NCI-H2107 treated with DMSO at 0.1 percent for 48 hours (cell line): ENCODE measurements at regions not wholly inside any gene's neighbourhood (a gene's known extent, or its start where the extent isn't known, plus 50 kb on each side); places are given as distances from the start of the nearest gene placed in this dataset.

Source experiments
- DNase-seq: peaks from one replicate; lab custom pipeline; 2025; ENCODE audit not compliant: unreplicated experiment; lab: John Stamatoyannopoulos, UW

DNA sequence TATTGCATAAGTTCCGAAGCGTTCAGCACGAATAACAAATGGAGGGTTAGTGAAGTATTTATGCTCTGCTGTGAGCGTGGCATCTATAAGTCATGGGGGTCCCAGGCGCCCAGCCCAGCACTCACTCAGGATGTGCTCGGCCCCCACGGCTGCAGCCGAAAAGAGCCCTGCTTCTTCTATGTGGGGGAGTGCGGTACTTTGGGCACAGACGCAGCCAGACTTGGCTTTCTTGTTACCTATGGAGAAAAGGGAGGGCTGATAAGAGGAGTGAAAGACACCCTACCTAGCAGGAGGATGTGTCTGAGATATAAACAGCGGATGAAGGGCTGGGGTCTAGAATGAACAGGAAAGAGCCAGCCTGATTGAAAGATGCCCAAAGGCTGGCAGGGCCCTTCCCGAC lies 51.4 kb downstream of the MRPL36 start:
- no peak for DNase-seq

DNA sequence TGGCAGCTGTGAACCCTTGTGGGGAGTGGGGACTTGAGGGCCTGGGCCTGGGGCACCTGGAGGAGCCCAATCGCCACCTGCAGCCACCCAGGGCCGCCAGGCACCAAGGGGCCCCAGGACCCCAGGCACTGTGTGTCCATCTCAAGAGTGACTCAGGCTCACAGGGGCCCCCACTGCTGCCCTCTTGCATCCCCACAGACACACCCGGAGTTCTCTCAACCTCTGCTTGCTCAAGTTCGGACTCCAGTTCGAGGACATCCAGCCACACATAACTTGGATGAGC lies 51.9 kb downstream of the MRPL36 start:
- no peak for DNase-seq

DNA sequence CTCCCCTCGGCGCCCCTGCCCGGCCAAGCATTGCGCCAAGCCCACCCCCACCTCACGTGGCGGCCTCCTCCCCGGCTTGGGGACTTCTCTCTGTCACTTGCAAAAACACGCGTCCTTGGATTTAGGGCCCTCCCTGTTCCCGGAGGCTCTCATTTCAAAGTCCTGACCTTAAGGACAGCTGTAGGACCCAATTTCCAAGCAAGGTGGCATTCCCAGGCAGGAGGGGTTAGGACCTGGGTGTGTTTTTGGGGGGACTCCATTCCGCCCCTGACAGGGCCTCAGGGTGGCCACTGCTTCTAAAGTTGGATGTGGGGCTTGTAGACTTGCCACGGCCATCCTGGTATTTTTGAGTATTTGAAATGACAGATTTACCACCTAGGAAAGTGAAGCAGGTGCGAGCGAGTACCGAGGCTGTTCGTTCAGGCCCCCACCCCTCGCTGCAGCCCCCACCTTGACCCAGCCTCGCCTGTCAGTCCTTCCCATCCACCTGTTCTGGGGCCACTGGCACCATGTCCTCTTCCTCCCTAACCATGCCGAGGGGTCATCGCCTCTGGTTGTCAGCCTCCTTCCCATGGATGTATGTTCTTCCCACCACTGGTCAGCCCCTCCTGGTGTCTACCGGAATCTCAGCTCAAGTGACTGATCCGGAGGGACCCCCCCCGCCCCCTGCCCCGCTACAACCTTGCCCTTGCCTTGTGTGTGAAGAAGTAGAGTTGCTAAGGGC lies 52.4 kb downstream of the MRPL36 start:
- no peak for DNase-seq

DNA sequence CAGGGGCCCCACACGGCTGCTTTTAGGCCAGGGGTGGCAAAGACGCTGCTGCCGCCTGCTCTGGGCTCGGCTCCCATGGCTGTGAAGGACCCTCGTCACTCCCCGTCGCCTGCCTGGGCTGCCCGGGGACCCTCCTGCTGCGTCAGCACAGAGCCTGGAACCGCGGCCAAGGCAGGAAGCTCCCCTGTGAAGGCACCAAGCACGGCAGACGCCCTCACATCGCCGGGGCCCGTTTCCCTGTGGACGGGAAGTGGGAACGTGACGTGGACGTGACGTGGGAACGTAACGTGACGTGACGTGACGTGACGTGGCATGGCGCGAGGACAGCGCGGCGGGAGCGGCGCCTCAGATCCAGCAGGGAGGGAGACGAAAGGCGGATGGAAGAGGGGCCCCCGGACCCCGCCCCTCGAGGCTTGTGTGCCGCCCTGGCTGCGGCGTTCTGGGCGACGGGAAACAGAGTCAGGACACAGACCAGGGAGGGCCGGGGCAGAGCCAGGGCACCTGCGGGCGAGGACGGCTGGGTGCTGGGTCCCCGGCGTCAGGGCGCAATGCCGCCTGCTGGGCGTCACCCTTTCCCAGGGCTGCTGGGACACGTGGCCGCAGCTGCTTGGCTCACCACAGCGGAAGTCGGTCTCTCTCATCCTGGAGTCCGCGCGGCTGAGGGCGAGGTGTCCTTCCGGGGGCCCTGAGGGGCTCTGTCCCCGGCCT lies 53.1 kb downstream of the MRPL36 start:
- DNase-seq, result no peak

DNA sequence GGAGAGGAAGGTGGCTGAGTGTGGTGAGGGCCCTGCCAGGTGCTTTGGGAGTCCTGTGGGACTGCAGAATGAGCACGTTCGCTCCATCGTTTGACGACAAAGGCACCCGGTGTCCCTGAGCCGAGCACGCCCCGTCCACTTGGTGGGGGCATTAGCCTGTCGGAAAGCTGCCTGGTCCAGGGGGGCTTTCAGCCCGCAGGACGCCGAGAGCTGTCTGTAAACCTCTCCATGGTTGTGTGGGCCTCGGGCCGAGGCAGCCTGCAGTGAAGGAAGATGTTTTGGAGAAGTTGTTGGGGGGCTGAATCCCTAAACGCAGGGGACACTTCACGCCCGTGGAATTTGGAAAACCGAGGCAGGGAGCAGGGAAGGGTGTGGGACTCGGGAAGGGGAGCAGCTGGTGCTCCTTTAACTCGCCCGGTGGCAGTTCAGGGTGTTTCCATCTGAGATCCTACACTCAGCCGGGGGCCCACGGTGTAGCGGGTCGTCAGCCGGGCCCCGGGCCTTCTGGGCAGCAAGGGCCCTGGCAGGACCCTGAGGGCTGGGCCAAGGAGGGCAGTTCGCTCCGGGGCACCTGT lies 53.8 kb downstream of the MRPL36 start:
- no peak for DNase-seq

DNA sequence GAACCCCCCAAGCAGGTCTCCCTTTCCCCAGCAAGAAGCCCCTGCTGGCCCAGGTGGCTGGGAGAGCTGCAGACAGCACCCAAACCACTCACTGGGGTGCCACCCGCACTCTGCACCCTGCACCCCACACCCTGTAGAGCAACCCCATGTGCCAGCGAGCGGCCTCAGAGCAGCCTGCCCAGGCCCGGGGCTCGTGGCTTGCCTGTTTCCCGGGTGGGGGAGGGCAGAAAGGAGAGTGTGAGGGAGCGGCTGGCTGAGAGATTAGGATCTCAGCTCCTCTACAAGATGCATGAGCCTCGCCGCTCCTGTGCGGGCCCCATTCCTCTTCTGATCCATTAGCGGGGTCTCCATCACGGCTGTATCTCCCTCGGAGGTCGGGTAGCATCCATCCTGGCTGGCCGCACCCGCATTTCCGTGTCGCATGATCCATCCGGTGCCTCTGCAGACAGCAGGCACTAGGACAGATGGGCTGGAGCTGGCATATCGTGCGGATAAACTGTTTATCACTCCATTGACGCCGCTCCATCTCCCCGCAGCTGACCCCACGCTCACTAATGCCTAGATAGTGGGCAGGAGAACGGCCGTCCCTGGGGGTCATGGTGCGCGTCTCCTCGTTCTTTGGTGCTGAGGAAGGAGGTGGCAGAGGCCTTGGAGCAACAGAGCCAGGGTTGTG lies 54.4 kb downstream of the MRPL36 start:
- DNase-seq, result no peak

DNA sequence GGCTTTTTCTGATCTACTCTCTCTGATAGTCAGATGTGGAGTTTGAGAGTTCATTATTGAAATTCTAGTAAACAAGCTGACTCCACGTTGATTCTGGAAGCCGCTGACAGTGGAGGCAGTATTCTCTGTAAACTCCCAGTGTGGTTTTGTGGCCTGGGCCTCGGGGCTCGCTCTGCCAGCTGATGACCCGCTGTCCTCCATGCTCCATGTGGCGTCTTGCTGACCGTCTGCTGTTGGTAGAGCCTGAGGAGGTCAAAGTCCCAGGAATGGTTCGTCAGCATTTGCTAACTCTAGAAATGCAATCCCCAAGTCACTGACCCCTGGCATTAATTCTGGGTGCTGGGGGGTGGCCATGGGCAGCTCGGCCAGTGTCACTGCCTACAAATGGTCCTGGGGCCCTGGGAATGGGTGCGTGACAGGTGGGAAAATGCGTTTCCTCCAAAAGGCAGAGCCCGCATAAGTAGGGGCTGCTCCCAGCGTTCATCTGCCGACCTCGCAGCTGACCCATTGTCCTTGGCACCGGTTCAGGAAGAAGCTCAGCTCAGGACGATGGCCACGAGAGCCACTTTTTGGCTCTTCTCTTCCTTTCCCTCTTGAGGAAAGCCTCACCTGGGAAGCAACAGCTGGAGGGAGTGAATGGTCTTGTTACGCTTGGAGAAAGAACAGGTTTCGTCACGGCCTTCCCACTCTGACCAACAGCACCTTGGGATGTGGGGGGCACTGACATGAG lies 55.1 kb downstream of the MRPL36 start:
- no peak for DNase-seq

DNA sequence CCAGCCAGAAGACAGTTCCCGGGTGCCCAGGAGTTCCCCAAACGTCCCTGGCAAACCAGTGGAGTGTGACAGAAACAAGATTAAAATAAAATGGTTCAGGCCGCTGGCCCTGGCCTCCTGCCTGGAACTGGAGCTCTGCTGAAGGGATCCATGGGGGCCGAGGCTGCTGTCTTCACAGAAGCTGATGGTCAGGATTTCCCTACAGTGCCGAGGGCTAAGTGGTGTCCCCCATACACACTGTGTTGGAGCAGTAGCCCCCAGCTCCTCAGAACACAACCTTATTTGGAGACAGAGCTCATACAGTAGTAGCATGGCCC lies 55.9 kb downstream of the MRPL36 start:
- no peak for DNase-seq

DNA sequence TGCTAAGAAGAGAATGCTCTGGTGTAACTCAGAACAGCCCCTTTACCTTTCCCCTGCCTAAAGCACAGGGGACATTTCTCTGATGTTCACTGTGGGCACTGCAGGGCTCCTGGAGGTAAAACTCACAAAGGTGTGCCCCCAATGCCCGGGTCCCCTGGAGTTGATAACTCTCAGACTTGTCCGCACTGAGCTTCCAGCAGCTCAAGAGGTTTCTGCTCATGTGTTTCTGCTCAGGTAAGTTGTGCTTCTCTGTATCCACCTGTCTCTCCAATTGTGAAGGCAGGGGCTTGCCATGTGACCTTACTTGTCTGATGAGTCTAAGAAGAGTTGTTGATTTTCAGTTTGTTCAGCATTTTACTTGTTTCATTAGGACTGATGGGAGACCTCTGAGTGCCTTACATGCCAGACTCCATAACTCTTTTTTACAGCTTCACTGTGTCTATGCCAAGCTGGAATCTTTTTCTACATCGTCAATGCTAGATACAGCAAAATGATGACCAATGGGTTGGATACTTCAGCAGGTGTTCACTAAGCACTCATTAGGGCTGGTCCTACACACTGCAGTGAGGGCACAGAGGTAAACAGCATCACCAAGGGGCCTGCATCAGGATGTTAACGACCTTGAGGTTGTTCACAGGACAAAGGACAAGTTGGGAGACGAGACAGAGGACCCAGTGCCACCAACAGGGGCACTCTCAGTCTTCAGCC lies 56.4 kb downstream of the MRPL36 start:
- DNase-seq, result no peak

DNA sequence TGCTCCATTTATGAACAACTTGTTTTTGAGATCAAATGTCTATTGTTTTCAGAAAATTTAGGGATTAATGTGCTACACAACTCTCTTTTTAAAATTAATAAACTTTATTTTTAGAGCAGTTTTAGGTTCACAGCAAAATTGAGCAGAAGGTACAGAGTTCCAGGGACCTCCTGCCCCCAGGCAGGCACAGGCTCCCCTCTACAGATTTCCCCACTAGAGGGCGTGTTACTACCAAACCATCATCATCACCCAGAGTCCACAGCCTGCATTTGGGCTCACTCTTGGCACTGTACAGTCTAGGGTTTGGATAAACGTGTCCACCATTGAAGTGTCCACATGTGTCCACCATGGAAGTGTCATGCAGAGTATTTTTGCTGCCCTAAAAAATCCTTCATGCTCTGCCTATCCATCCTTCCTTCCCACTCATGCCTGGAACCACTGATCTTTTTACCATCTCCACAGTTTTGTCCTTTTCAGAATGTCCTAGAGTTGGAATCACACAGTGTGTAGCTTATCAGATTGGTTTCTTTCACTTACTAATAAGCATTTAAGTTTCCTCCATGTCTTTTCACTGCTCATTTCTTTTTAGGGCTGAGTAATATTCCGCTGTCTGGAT lies 61.7 kb downstream of the MRPL36 start:
- DNase-seq, result peak; percentile 14

DNA sequence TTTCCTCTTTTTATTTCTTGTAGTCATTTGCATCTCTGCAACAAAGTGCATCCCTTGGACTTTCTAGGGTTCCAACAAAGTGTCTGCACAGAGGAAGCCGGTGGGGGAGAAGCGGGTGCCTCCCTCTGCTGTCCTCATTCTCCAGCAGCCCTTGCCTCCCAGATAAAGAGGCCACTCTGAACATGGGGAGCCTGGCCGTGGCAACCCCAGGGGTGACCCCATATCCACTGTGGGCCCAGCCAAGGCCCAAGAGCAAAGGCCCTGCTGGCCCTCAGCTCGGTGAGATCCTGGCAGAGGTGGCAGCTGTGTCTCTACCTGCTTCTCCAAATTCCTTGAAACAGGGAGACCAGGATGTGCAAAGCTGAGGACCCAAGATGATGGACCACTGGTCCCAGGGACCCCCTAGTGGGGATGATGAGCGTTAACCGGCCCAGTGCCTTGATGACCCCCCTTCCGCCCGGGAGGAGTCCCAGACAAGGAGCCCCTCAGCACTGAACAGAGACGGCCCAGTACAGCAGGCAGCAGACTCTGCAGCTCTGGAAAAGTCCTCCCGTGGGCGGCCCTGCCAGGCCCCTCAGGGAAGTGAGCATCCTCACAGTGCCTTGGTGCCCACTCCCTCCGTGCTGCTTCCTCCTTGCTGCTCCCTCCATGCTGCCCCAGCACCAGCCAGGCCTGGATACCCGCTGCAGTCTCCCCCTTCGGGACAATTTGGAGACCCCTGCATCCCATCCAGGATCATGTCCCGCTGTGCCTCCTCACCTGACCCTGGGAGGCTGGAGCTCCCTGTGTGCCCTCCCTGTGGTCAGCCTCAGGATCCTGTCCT lies 62.5 kb downstream of the MRPL36 start:
- DNase-seq, result no peak

DNA sequence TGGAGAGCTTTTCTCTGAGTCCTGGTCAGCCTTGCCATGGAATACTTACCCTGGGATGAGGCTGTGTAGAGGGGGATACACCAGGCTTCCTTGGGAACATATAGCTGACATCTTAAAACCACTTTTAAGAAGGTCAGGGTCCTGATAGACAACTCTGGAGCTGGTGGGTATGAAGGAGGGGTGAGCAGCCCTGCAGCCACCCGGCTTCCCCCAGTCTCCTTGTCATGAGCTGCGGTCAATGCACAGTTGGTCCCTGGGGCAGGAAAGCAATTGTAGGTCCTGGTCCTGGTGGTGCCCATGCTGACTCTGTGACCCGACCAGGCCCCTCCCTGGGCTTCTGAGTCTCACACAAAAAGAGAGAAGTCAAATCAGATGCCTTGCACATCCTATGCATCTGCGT lies 63.6 kb downstream of the MRPL36 start:
- no peak for DNase-seq

DNA sequence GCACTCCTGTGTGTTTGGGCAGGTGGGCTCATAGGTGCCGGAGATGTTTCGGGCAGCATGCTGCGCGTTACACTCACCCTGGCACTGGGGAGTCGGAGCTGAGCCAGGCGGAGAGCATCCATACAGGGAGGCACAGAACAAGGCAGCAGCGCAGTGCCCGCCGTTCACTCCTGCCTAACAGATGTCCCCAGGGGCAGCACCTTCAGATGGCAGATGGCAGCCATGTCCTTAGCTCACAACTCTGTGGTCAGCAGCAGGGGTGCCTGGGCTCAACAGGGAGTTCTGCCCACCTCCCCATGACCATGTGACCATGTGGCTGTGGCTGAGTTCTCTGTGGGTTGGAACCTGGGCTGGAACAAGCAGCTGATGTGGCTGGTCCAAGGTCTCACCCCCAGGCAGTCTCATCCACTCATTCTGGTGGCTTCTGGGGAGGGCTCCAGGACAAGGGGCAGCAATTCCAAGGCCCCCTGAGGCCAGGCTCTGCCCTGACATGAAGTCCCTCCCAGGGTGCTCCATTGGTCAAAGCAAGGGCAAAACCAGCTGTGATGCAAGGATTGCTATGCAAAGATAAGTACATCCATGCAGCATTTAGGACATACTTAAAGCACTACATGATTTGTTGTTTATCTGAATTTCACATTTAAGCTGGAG lies 64.2 kb downstream of the MRPL36 start:
- DNase-seq, result no peak

DNA sequence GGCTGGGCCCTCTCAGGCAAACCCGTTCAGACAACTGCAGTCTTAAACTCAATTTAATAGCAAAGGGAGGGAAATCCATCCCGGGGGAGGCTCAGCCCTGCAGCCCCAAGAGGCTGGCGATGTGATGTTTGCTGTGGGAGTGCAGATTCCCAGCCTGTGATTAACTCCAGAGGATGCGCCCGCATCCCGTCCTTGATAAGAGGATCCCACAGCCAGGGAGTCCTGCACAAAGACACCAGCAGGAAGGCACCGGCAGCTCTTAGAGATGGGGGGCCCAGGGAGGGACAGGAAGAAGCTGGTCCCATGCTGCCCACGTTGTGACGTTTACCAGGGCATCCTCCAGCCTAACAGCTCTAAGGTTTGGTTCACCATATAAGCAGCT lies 64.7 kb downstream of the MRPL36 start:
- no peak for DNase-seq

DNA sequence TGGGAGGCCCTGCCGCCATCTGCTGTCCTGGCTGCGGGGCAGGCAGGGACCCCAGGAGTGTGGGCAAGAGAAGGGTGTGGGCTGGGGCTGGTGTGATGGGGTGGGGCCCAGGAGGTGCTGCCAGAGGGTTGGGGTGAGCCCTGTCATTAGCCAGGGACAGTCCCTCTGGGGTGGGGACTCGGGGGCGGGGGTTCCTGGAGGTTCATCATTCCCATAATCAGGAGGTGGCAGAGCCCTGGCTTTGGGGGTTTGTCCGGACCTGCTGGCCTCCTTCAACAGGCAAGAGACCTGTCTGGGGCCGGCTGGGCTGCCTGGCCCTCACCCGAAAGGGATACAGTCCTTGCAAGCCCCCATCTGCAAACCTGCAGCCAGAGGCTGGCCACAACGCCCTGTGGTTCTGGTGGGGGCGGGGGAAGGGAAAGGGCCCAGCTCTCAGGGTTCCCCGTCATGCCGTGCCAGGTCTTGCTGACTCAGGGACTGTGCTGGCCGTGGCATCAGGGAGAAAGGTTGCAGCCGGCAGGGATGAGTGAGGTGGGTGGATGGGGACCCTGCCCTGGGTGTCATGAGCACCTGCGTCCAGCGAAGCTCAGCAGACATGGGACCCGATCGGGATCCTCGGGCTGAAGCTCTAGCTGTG lies 65.2 kb downstream of the MRPL36 start:
- DNase-seq, result no peak

DNA sequence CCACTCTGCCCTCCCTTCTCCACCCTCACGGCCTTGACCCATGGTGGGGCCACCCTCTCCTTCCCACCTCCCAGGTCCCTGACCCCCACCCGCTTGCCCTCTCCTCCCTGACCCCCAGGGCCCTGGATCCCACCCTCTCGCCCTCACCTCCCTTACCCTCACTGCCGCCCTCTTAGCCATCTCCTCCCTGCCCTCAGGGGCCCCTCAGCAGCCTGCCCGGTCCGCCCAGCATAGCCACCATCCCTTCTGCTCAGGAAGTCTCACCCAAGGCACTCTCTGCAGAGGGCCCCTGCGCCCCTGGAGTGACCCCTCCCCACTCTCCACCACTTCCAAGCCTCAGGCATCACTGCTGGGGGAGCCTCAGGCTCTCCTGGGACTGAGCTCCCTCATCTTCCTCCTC lies 66.3 kb downstream of the MRPL36 start:
- DNase-seq, result no peak

DNA sequence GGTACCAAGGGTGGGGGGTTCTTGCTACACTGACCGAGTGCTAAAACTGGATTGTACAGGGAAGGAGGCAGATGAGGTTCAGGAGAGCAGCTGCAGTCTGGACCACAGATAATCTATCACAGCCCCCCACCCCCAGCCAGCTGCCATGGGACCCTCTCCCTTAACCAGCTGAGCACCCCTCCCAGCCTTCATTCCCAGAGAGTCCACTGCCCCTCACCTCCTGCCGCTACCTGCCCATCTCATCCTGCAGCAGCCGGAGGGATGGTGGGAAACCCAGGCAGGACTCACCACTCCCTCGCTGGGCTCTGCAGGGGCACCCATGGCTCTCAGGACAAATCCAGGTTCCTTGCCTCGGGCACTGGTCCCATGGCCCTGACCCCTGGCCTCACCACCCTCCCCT lies 66.7 kb downstream of the MRPL36 start:
- no peak for DNase-seq

DNA sequence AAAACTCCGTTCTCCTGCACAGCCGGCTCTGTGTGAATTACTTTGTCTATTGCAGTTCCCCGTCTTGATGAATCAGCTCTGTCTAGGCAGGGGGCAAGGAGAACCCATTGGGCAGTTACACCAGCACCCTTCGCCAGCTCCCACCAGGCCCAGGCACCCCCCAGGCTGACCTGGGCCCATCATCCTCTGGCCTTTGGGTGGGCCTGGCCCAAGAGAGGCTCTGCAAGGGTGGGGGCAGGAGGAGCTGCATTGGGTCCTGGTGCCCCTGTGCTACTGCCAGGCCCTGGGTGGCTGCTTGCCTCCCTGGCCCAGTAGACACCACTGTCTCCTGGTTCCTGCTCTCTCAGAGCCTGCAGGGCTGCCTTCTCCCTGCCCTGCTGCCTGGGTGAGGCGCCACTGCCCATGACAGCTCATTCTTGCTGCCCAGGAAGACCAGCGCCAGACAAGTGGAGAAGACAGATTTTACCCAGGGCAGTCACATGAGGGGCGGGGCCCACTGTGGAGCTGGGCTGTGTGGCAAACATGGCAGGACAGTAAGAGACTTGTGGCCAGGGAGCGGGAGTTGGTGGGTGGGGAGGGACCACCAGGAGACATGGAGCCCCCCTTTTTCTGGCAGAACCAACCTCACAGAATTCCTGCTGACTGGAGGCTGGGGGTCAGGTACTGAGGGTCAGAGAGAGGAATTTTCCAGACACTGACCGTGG lies 67.2 kb downstream of the MRPL36 start:
- DNase-seq, result no peak
